K562 (cell line): ENCODE measurements at regions not wholly inside any gene's neighbourhood (a gene's known extent, or its start where the extent isn't known, plus 50 kb on each side); places are given as distances from the start of the nearest gene placed in this dataset.

ENCODE experiments used
- ATAC-seq: fragments of 200-7000 bp; cut with Tn5 transposase; 3 replicates; pipeline ENCODE4 v1.9.1; 2020; ENCODE audit warnings: moderate library complexity
- BruUV-seq: library from RNA; stranded (reverse); fragments of 400-500 nt; replicated peaks from 2 replicates; lab custom pipeline; 2021; lab: Mats Ljungman, UMichigan
- CTCF ChIA-PET: fragments of 300-600 bp; formaldehyde crosslinking; extraction: SDS; loops from one replicate; lab custom pipeline; 2021; ENCODE audit warnings: low intra/inter-chr PET ratio; lab: Yijun Ruan, JAX
- POLR2A ChIA-PET: fragments of 300-600, 350-650 bp; sonication (Branson Sonifier 250); formaldehyde crosslinking; extraction: SDS; loops from one replicate; lab custom pipeline; 2021; ENCODE audit warnings: antibody characterized with exemption, inconsistent platforms; lab: Yijun Ruan, JAX
- DNase-seq, 4 experiments: peaks; one replicate each; pipeline versions ENCODE4 v3.0.0 to v3.0.0-alpha.2; 2011 to 2018; ENCODE audit warnings: low spot score in 3 of 4, mixed read lengths in 3 of 4; ENCODE audit errors: extremely low read depth in 1 of 4
- FAIRE-seq: peaks from 2 replicates; lab custom pipeline; 2011; peaks lifted over from hg19 to GRCh38; lab: Jason Lieb, UNC
- H2AFZ ChIP-seq: 2 replicates; pipeline ENCODE4 v1.6.0; 2011; ENCODE audit warnings: low read depth, low read length, control low read depth, inconsistent platforms
- H3K27ac ChIP-seq: fragments of 200-600 bp; 3 replicates; pipeline ENCODE4 v1.8.0; 2011; ENCODE audit warnings: low read depth, mild to moderate bottlenecking, control low read depth, inconsistent platforms, low read length, moderate library complexity, mixed read lengths; ENCODE audit errors: extremely low read depth
- H3K27me3 ChIP-seq, 2 experiments: fragments of 300-600 bp in 1 of 2; 2 replicates in 1 of 2; 3 replicates in 1 of 2; pipeline versions ENCODE4 v1.6.0 to v1.8.0; 2011; ENCODE audit warnings: inconsistent platforms in 2 of 2, low read length in 2 of 2, mild to moderate bottlenecking in 1 of 2, mixed read lengths in 1 of 2, moderate library complexity in 1 of 2; ENCODE audit not compliant: control insufficient read depth in 2 of 2, insufficient read depth in 2 of 2
- H3K36me3 ChIP-seq: fragments of 300-600 bp; 3 replicates; pipeline ENCODE4 v1.8.0; 2011; ENCODE audit warnings: mild to moderate bottlenecking, low read length, inconsistent platforms; ENCODE audit not compliant: control insufficient read depth, insufficient read depth
- H3K4me1 ChIP-seq, 2 experiments: fragments of 200-600 bp in 1 of 2; replicated peaks in 1 of 2; 2 replicates in 1 of 2; 3 replicates in 1 of 2; pipeline versions ENCODE4 v1.5.1 to v1.8.0; 2011; ENCODE audit warnings: inconsistent platforms in 2 of 2, low read length in 2 of 2, mild to moderate bottlenecking in 1 of 2, mixed read lengths in 1 of 2, moderate library complexity in 1 of 2; ENCODE audit not compliant: control insufficient read depth in 2 of 2, insufficient read depth in 2 of 2
- H3K4me2 ChIP-seq: 2 replicates; pipeline ENCODE4 v1.6.1; 2011; ENCODE audit warnings: low read length, control low read depth, inconsistent platforms, mixed read lengths; ENCODE audit not compliant: insufficient read depth
- H3K4me3 ChIP-seq: fragments of 200-600 bp; sonication (generic), shearing (Covaris generic); 2 replicates; pipeline ENCODE4 v1.5.1; 2016; ENCODE audit warnings: control low read depth, inconsistent platforms
- H3K79me2 ChIP-seq: fragments of 200-600 bp; 3 replicates; pipeline ENCODE4 v1.8.0; 2011; ENCODE audit warnings: low read length, inconsistent platforms; ENCODE audit not compliant: control insufficient read depth, insufficient read depth
- H3K9ac ChIP-seq, 2 experiments: 2 replicates each; pipeline versions ENCODE4 v1.6.0 to v1.6.1; 2011; ENCODE audit warnings: low read depth in 2 of 2, low read length in 2 of 2, control low read depth in 1 of 2, inconsistent platforms in 1 of 2, mild to moderate bottlenecking in 1 of 2, mixed read lengths in 1 of 2; ENCODE audit not compliant: insufficient read depth in 1 of 2
- H3K9me1 ChIP-seq: one replicate; pipeline ENCODE4 v1.6.0; 2011; ENCODE audit warnings: inconsistent platforms, mild to moderate bottlenecking, low read length, moderate library complexity; ENCODE audit not compliant: control insufficient read depth, insufficient read depth
- H3K9me3 ChIP-seq: replicated peaks from 2 replicates; pipeline ENCODE4 v1.5.1; 2011; ENCODE audit warnings: low read depth, low read length, inconsistent platforms; ENCODE audit not compliant: control insufficient read depth, insufficient read depth
- H4K20me1 ChIP-seq: replicated peaks from 2 replicates; pipeline ENCODE4 v1.6.1; 2011; ENCODE audit warnings: low read length, inconsistent platforms, mixed read lengths; ENCODE audit not compliant: control insufficient read depth, insufficient read depth
- MNT ChIP-seq, 2 experiments: fragments of 450-650 bp; conservative IDR thresholded peaks; 2 replicates each; pipeline ENCODE4 v1.6.1; 2017; ENCODE audit warnings: mild to moderate bottlenecking in 2 of 2, moderate library complexity in 2 of 2
- NFRKB ChIP-seq: fragments of 450-650 bp; IDR thresholded peaks from 2 replicates; pipeline ENCODE4 v1.6.1; 2016; ENCODE audit warnings: low read depth
- RHOXF2B ChIP-seq: fragments of 250-450 bp; sonication (Bioruptor Pico); conservative IDR thresholded peaks from 2 replicates; pipeline ENCODE4 v1.5.1; 2021
- ZHX1 ChIP-seq: fragments of 150-350 bp; conservative IDR thresholded peaks from 2 replicates; pipeline ENCODE4 v1.6.1; 2014; ENCODE audit warnings: low read length
- ZNF280B ChIP-seq: fragments of 250-450 bp; sonication (Bioruptor Pico); IDR thresholded peaks from 2 replicates; pipeline ENCODE4 v1.5.1; 2021; ENCODE audit warnings: mild to moderate bottlenecking
- WGBS: fragments of 100-300 bp; shearing (Covaris generic); methylation state at CpG from one replicate; pipeline ENCODE4 v1.1.6; 2016; ENCODE audit warnings: low coverage, mixed read lengths; ENCODE audit not compliant: insufficient coverage; ENCODE audit errors: missing lambda C conversion rate; 5-methylcytosine and 5-hydroxymethylcytosine counted together
- in situ Hi-C: fragments of 300-500 bp; cut with MboI; formaldehyde crosslinking; loops from 4 replicates; pipeline ENCODE4 v1.15.0; 2018; ENCODE audit warnings: inconsistent platforms, mixed read lengths
- intact Hi-C: fragments of 100-400 bp; cut with micrococcal nuclease; formaldehyde crosslinking; loops from 2 replicates; pipeline ENCODE4 v1.14.2; 2022

- no TSS peak for BruUV-seq
- POLR2A ChIA-PET = no interaction called here
- Histone ChIP-seq H3K27me3 (no peaks in the 10 kb centered on the region), H3K27ac (no peak overlapping the region), H3K4me2 (no peak overlapping the region), H2AFZ (no peak overlapping the region), H3K36me3 (no peaks in the 10 kb centered on the region), H3K9ac (no peak overlapping the region), H4K20me1 (no peaks in the 10 kb centered on the region), H3K79me2 (no peaks in the 10 kb centered on the region), H3K4me3 (no peak overlapping the region), H3K9me3 (no peaks in the 10 kb centered on the region), H3K9me1 (no peaks in the 10 kb centered on the region), H3K4me1 (no peaks in the 10 kb centered on the region)
- FAIRE-seq = no peak
- intact Hi-C loops (no loop called here), in situ Hi-C loops (no loop called here)
- no peak for ATAC-seq
- TF ChIP-seq ZNF280B (no peak), ZHX1 (no peak), RHOXF2B (CRISPR knock-in tag) (no peak), MNT (conservative IDR thresholded peaks at IDR 0.05) (no peak), NFRKB (no peak)
- 0% methylated on average over 1 of the region's 1 CpG for WGBS
- CTCF ChIA-PET = no interaction called here
- DNase-seq = no peak
Observed at GRCh38 chr2:228646061-228646460, 464.6 kb upstream of the SPHKAP start.
